ENCODE measurements at regions not wholly inside any gene's neighbourhood (a gene's known extent, or its start where the extent isn't known, plus 50 kb on each side); places are given as distances from the start of the nearest gene placed in this dataset.
A peak's percentile ranks its signal among the peaks of the same experiment; 100 is the strongest.
"Not testable (repeated sequence)": the region's sequence is repeated elsewhere in the genome, so short reads cannot be mapped to it uniquely, and the experiment has no call there.

- no peak for DNase-seq (ENCODE audit: low read depth in 2 of 2)
Observed at GRCh38 chr5:123294544-123294943, 128.7 kb downstream of the CEP120 start.

DNA sequence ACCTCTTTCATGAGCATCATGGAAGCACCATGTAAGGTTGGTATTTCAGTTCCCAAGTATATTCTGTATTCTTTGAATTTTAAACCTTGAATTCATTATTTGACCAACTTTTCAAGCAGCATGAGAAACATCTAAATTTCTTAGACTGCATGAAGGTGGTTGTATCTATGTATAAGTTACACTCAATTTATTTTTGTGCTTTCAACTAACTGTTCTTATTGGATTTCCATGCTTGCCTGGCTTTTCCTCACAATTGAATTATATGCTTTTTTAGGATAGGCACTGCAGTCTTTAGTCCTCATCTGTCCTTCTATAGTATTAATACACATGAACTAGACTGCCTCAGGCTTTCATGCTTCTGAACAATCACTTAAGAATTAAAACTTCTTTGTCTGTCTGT, 134.0 kb downstream of the CEP120 start:
- no peak for DNase-seq (ENCODE audit: low read depth in 2 of 2)

DNA sequence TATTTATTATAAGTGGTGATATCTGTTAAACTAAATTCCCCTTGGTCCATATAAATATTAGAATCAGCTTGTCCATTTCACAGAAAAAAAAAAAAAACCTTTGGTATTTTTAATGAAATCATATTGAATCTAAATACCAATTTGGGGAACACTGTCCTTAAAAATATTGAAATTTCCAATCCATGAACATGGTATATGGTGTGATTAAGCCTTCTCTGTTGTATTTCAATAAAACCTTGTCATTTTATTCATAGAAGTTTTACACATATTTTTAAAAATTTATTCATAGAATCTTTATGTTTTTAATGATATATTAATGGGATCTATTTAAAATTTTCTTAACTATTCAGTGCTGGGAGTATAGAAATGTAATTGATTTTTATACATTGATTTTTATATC, 135.3 kb downstream of the CEP120 start:
- no peak for DNase-seq (ENCODE audit: low read depth in 2 of 2)

DNA sequence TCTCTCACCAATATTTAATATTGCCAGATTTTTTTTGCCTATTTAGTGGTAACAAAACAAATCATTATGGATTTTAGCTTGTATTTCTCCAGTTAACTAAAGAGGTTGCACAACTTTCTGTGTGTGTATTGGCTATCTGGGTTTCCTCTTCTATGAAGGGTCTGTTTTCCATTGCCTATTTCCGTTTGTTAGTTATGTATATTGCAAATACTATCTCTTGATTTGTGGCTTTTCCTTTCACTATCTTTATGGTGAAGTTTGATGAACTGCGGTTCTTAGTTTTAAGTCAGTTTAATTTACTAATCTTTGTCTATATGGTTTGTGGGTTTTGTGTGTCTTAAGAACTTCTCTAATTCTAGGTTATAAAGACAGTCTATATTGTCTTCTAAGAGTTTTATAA, 136.3 kb downstream of the CEP120 start:
- DNase-seq (ENCODE audit: low read depth in 2 of 2), result no peak

DNA sequence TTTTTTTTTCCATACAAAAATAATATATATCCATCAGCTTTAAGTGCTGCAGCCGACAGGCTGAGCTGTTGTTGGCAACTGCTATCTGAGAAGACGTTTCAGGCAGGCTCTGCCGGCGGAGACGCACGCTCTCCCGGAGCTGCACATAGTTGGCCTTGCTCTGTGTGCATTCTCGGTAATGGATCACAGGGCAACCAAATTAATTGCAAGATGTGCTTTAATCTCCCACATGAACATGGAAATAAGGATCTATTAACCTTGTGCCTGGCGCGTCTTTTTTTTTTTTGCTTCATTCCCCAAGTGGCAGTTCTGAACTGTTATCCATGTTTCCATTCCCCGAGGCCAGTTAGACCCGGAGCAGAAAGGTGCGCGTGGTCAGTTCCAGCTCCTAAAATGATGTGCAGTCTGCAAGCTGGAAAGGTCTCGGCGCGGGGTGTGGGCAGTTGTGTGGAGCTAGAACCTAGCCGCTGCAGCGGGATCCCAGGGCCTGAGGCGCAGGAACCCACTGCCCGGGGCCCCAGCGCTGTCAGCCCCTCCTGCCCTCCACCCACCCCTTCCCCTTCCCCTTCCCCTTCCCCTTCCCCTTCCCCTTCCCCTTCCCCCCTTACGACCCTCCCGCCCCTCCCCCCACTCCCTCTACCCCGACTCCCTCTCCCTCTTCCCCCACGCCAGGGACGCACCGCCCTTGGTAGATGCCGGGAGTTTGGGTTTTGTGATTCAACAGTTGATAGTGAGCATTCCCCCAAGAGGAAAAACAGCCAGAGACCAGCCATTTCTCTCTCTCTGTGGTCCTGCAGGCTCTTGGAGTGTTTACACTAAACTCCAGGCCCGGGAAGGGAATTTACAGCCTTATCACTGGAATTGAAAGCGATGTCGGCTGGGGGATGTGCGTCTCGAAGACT, 137.8 kb downstream of the CEP120 start:
- peak; percentile 16 to 20 for DNase-seq (ENCODE audit: low read depth in 2 of 2)

DNA sequence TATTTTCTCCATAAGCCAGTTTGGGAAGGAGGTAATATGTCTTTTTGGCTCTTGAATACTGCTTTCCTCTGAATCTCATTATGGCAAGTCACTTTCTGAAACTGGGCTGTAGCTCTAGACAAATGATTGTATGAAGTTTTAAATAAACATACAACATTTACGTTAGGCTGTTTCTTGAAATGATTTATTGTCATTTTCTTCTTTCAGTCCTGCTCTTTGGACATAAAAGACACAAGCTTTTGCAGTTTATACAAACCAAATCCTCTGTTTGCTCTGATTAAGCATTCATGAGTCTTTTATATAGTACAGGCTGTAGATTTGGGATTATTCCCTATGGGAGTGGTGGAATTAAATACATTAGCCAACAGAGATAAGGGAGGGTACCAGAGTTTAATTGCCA, 139.7 kb downstream of the CEP120 start:
- DNase-seq (ENCODE audit: low read depth in 2 of 2), result no peak

- DNase-seq (ENCODE audit: low read depth in 2 of 2), result no peak
Observed at GRCh38 chr5:123283031-123283430, 140.2 kb downstream of the CEP120 start.

DNA sequence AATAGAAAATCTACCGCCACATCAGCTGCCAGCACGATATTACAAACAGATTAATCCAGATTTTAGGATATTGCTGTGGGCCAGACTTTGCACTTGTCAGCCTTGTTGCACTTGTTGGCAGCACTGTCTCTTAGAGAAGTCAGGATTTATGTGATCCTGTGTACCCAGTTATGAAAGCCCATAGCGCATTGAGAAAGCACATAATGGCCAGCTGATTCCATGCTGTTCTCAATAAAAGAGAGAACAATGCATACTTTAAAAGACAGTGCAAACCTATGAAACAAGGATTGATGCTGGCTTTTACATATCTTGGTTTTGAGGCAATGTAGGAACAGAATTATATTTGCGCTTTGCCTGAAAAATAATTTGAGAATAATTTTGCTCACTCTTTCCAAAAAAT, 140.8 kb downstream of the CEP120 start:
- no peak for DNase-seq (ENCODE audit: low read depth in 2 of 2)

GRCh38 chr5:123280854-123281253, 142.3 kb downstream of the CEP120 start:
- DNase-seq (ENCODE audit: low read depth in 2 of 2), result not testable (repeated sequence)

DNA sequence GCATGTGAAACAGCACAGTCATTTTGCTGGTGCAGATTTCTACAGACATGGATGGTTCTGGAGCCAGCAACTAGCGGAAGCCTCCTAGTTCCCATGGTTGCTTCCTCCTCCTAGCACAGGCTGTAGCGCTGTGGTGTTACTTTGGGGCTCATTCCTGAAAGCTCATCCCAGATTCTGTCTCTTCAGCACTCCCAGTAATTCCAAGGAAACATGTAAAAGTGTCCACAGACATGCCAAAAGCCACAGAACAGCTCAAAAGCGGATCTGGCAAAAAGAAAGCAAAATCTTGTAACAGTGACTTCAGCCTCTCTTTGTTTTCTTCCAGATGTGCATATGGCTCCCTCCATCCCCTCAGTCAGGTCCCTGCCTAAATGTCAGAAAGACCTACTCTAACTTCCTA, 144.1 kb downstream of the CEP120 start:
- no peak for DNase-seq (ENCODE audit: low read depth in 2 of 2)

- DNase-seq (ENCODE audit: low read depth in 2 of 2), result no peak
Observed at GRCh38 chr5:123278284-123278683, 144.9 kb downstream of the CEP120 start.

DNA sequence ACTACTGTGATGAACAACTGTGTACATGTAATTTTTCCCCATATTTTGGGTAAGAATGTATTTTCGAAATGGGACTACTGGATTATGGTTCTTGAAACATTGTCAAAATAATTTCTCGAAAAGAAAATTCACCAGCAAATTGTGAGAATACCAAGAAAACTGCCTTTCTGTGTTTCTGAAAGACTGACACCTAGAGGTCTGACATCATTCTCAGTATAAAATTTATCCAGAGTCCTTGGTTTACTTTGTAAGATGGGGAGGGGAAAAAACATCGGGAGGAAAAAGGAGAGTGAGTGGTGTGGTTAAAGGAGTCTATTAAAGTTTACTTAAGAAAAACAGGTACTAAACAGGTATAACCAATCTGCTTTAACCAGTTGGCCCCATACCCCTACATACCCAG, 149.2 kb downstream of the CEP120 start:
- no peak for DNase-seq (ENCODE audit: low read depth in 2 of 2)

DNA sequence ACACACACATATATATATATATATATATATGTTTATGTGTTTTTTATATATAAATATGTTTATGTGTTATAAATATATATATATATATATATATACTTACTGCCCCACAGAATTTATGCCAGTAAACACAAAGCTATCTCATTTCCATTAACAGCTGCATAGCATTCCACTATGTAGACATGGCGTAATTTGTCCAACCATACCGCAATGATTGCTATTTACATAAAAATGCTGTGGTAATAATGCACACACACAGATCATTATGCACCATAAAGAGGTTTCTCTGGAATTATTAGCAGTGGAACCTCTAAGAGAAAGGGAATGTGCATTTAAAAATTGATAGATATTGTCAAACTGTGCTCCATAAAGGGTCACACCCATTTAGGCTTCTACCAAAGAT, 150.1 kb downstream of the CEP120 start:
- DNase-seq (ENCODE audit: low read depth in 2 of 2), result no peak

DNA sequence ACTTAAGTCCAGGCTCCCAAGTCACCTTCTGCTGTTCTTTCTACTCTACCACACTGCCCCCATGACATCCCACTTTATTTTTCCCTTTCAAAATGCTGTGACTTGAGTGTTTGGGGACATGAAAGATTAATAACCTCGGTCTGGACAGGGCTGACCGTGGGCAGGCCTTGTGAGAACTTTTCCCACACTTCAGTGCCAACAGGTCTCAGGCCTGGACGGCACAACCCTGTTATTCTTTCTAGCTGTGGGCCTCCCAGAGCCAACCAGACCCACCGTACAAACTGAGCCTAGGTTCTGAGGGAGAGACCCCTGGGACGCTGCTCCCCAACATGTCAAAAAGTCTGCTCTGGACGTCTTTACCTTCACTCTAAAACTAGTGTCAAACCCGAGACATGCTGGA, 153.4 kb downstream of the CEP120 start:
- DNase-seq (ENCODE audit: low read depth in 2 of 2), result no peak

- DNase-seq (ENCODE audit: low read depth in 2 of 2), result no peak
Observed at GRCh38 chr5:123269436-123269835, 153.8 kb downstream of the CEP120 start.

DNA sequence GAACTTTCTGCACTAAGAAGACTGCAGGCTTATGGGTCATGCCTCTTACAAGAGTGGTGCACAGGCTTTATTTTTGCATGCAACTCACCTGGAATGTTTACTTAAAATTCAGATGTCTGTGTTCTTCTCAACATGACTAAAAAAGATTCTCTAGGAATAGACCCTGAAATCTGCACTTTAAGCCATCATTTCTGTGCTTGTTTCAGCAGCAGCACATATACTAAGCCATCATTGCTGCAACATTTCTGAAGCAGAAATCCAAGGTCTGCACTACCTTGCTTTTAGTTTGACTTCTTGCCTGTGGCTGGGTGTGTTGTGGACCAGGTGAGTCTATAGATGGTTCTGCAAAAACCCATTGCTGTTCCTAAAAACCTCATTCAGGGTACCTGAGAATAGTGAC, 156.8 kb downstream of the CEP120 start:
- DNase-seq (ENCODE audit: low read depth in 2 of 2), result no peak

DNA sequence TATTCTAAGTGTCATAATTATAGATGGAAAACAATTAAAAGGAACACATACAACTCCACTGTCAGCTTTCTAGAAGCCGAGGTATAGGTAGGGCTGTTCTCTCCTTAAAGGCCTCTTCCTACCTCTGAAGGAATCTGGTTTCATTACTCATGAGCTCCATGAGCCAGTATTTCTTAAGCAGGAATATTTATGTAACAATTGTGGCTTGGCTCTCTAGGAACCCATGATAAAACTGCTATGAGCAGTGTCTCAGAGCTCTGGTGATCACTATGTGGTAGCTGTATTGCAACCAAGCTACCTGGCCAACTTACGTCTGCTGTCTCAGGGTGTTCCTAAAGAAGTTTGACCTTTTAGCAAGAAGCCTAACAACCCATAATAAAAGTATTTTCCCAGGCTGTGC, 157.7 kb downstream of the CEP120 start:
- DNase-seq (ENCODE audit: low read depth in 2 of 2), result no peak

- no peak for DNase-seq (ENCODE audit: low read depth in 2 of 2)
Observed at GRCh38 chr5:123264394-123264793, 158.8 kb downstream of the CEP120 start.

GRCh38 chr5:123263859-123264258, 159.3 kb downstream of the CEP120 start:
- DNase-seq (ENCODE audit: low read depth in 2 of 2), result no peak

DNA sequence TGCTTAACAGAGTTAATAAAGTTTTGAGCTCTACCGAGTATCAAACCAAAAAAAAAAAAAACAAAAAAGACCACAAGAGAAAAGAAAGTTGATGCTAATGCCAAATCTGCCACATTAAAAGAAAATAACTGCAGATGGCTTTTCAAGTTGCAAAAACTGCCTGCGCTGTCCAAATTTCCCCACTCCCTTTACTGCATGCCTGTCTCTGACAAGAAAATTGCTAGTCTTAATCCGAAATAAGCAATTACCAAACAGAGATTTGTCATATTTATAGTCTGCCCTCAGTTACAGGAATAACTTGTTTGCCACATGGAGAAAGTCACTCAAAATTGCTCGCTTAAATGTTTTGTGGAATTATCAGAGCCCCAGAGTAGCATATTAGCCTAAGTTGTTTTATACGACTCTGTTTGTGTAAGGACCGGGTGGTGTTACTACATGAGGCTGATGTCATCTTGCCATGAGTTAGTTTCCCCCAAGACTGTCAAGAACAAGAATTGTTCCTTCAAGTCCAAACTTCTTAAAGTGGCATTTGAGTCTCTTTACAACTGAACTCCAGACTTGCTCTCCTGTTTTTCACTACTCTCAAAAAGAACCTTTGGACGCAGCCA, 160.9 kb downstream of the CEP120 start:
- no peak for DNase-seq (ENCODE audit: low read depth in 2 of 2)

- DNase-seq (ENCODE audit: low read depth in 2 of 2), result peak in 1 of 2 experiments; percentile 7
Observed at GRCh38 chr5:123261752-123262151, 161.5 kb downstream of the CEP120 start.

DNA sequence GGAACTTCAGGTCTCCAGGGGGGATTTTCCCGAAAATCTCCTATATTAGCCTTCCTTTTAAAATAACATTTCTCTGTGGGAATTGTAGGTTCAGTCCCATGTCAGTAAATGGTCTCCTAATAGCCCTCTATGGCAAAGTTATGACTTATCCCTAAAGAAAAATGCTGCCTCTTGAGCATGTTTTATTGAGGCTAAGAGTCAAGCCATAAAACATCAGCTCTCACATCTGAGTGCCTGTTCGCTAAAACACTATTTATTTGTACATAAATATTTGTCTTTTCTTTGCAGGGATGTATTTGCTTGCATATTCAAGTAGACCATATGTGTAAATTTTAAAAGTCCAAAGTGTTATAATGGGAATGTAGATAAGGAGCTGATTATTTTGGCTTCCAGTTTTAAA, 160.4 kb downstream of the PRDM6 start:
- no peak for DNase-seq (ENCODE audit: low read depth in 2 of 2)

DNA sequence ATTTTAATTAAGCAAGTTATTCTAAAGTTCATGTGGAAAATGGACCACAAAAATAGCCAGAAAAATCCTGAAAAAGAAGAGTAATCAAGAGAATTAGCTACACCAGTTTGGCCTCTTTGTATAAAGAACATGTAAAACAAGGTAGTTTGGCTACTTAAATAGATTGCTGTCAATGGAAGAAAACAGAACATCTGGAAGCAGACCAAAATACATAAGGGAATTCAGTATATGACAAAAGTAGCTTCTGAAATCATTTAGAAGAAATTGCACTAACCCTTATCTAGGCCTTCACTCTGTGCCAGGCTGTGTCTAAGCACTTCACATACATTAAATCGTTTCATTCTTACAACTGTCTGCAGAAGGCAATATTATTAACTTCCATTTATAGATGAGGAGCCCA, 156.6 kb downstream of the PRDM6 start:
- DNase-seq (ENCODE audit: low read depth in 2 of 2), result no peak

Measured in fibroblast of skin of left quadriceps (primary cell).